ENCODE measurements at regions not wholly inside any gene's neighbourhood (a gene's known extent, or its start where the extent isn't known, plus 50 kb on each side); places are given as distances from the start of the nearest gene placed in this dataset.

GRCh38 chr18:44465381-44465841 is 215.3 kb upstream of the SETBP1 start:
- no peak for FAIRE-seq
- no peak for DNase-seq
- Histone ChIP-seq H3K9ac (ENCODE audit: low read length in 3 of 3) (no peak overlapping the region), H3K4me1 (ENCODE audit: control insufficient read depth in 2 of 3, insufficient read depth in 2 of 3, low read depth in 1 of 3, low read length in 3 of 3) (no peaks in the 10 kb centered on the region), H3K9me3 (ENCODE audit: control insufficient read depth in 2 of 3, insufficient read depth in 1 of 3, low read length in 3 of 3) (no peaks in the 10 kb centered on the region), H3K27me3 (ENCODE audit: control insufficient read depth, insufficient read depth, low read length) (no peaks in the 10 kb centered on the region), H3K27ac (ENCODE audit: low read depth in 2 of 2, low read length in 2 of 2) (no peak overlapping the region), H3K36me3 (ENCODE audit: control insufficient read depth in 2 of 3, insufficient read depth in 3 of 3, low read length in 3 of 3) (no peaks in the 10 kb centered on the region), H3K4me3 (ENCODE audit: low read length in 3 of 3) (no peak overlapping the region)
- TF ChIP-seq CTCF (IDR thresholded peaks at IDR 0.05; ENCODE audit: borderline replicate concordance, extremely low read depth, insufficient read depth) = no peak
- intact Hi-C loops (cut with DNase I) = no loop called here

GRCh38 chr18:44466997-44467396 is 213.7 kb upstream of the SETBP1 start:
- intact Hi-C loops (cut with DNase I) = no loop called here
- Histone ChIP-seq H3K9me3 (ENCODE audit: control insufficient read depth in 2 of 3, insufficient read depth in 1 of 3, low read length in 3 of 3) (no peaks in the 10 kb centered on the region), H3K9ac (ENCODE audit: low read length in 3 of 3) (no peak overlapping the region)

GRCh38 chr18:44467718-44468117 is 213.0 kb upstream of the SETBP1 start:
- intact Hi-C loops (cut with DNase I) = no loop called here
- Histone ChIP-seq H3K4me3 (ENCODE audit: low read length in 3 of 3) (no peak overlapping the region), H3K27ac (ENCODE audit: low read depth in 2 of 2, low read length in 2 of 2) (no peak overlapping the region), H3K9me3 (ENCODE audit: control insufficient read depth in 2 of 3, insufficient read depth in 1 of 3, low read length in 3 of 3) (no peaks in the 10 kb centered on the region), H3K9ac (ENCODE audit: low read length in 3 of 3) (no peak overlapping the region), H3K27me3 (ENCODE audit: control insufficient read depth, insufficient read depth, low read length) (no peaks in the 10 kb centered on the region), H3K4me1 (ENCODE audit: control insufficient read depth in 2 of 3, insufficient read depth in 2 of 3, low read depth in 1 of 3, low read length in 3 of 3) (no peaks in the 10 kb centered on the region), H3K36me3 (ENCODE audit: control insufficient read depth in 2 of 3, insufficient read depth in 3 of 3, low read length in 3 of 3) (no peaks in the 10 kb centered on the region)
- TF ChIP-seq CTCF (IDR thresholded peaks at IDR 0.05; ENCODE audit: borderline replicate concordance, extremely low read depth, insufficient read depth) = no peak
- no peak for DNase-seq
- no peak for FAIRE-seq

More at GRCh38 chr18:44466997-44467396, 213.7 kb upstream of the SETBP1 start:
- Histone ChIP-seq H3K36me3 (ENCODE audit: control insufficient read depth in 2 of 3, insufficient read depth in 3 of 3, low read length in 3 of 3) (no peaks in the 10 kb centered on the region), H3K4me3 (ENCODE audit: low read length in 3 of 3) (no peak overlapping the region), H3K27me3 (ENCODE audit: control insufficient read depth, insufficient read depth, low read length) (no peaks in the 10 kb centered on the region), H3K4me1 (ENCODE audit: control insufficient read depth in 2 of 3, insufficient read depth in 2 of 3, low read depth in 1 of 3, low read length in 3 of 3) (no peaks in the 10 kb centered on the region), H3K27ac (ENCODE audit: low read depth in 2 of 2, low read length in 2 of 2) (no peak overlapping the region)
- TF ChIP-seq CTCF (IDR thresholded peaks at IDR 0.05; ENCODE audit: borderline replicate concordance, extremely low read depth, insufficient read depth) = no peak
- no peak for FAIRE-seq
- no peak for DNase-seq

GRCh38 chr18:44473394-44474066 is 207.2 kb upstream of the SETBP1 start:
- no peak overlapping the region for H3K9ac ChIP-seq (ENCODE audit: low read length in 3 of 3)
- H3K27ac ChIP-seq (ENCODE audit: low read depth in 2 of 2, low read length in 2 of 2) = no peak overlapping the region
- H3K27me3 ChIP-seq (ENCODE audit: control insufficient read depth, insufficient read depth, low read length) = no peaks in the 10 kb centered on the region
- FAIRE-seq (no peak), DNase-seq (no peak)
- no peak for TF ChIP-seq CTCF (IDR thresholded peaks at IDR 0.05; ENCODE audit: borderline replicate concordance, extremely low read depth, insufficient read depth)
- no peak overlapping the region for H3K4me3 ChIP-seq (ENCODE audit: low read length in 3 of 3)
- no peaks in the 10 kb centered on the region for H3K9me3 ChIP-seq (ENCODE audit: control insufficient read depth in 2 of 3, insufficient read depth in 1 of 3, low read length in 3 of 3)
- no peaks in the 10 kb centered on the region for H3K36me3 ChIP-seq (ENCODE audit: control insufficient read depth in 2 of 3, insufficient read depth in 3 of 3, low read length in 3 of 3)
- intact Hi-C loops (cut with DNase I) = no loop called here
- H3K4me1 ChIP-seq (ENCODE audit: control insufficient read depth in 2 of 3, insufficient read depth in 2 of 3, low read depth in 1 of 3, low read length in 3 of 3) = no peaks in the 10 kb centered on the region

Data from kidney (tissue), 13 donors.